MM.1S (cell line): ENCODE measurements at regions not wholly inside any gene's neighbourhood (a gene's known extent, or its start where the extent isn't known, plus 50 kb on each side); places are given as distances from the start of the nearest gene placed in this dataset.

Experiments
- DNase-seq: peaks from one replicate; pipeline ENCODE4 v3.0.0-alpha.2; 2015
- H2AFZ ChIP-seq: fragments of 300-600 bp; sonication (generic); 2 replicates; pipeline ENCODE4 v1.6.0; 2016; ENCODE audit warnings: antibody characterized with exemption, low read length
- H3F3A ChIP-seq: fragments of 300-600 bp; sonication (generic); 2 replicates; pipeline ENCODE4 v1.6.1; 2016; ENCODE audit warnings: mild to moderate bottlenecking, antibody characterized with exemption, low read length, moderate library complexity, mixed read lengths; ENCODE audit not compliant: insufficient read depth
- H3K27ac ChIP-seq: fragments of 300-600 bp; sonication (generic); 2 replicates; pipeline ENCODE4 v1.5.1; 2016; ENCODE audit warnings: mild to moderate bottlenecking, low read length
- H3K27me3 ChIP-seq: fragments of 300-600 bp; sonication (generic); replicated peaks from 2 replicates; pipeline ENCODE4 v1.6.0; 2016; ENCODE audit warnings: low read length; ENCODE audit not compliant: insufficient read depth
- H3K36me3 ChIP-seq: fragments of 300-600 bp; sonication (generic); replicated peaks from 2 replicates; pipeline ENCODE4 v1.6.1; 2016; ENCODE audit warnings: mild to moderate bottlenecking, low read length, mixed read lengths; ENCODE audit not compliant: insufficient read depth
- H3K4me1 ChIP-seq: fragments of 300-600 bp; sonication (generic); 2 replicates; pipeline ENCODE4 v1.6.1; 2016; ENCODE audit warnings: low read length, mixed read lengths
- H3K4me2 ChIP-seq: fragments of 300-600 bp; sonication (generic); 2 replicates; pipeline ENCODE4 v1.6.0; 2016; ENCODE audit warnings: low read depth, low read length
- H3K4me3 ChIP-seq: fragments of 300-600 bp; sonication (generic); 2 replicates; pipeline ENCODE4 v1.5.1; 2016; ENCODE audit warnings: low read length, mixed read lengths
- H3K79me2 ChIP-seq: fragments of 300-600 bp; sonication (generic); 2 replicates; pipeline ENCODE4 v1.6.1; 2016; ENCODE audit warnings: mixed run types, low read length, mixed read lengths
- H3K9ac ChIP-seq: fragments of 300-600 bp; sonication (generic); 2 replicates; pipeline ENCODE4 v1.6.1; 2016; ENCODE audit warnings: low read length, mixed read lengths
- H3K9me2 ChIP-seq: fragments of 300-600 bp; sonication (generic); replicated peaks from 2 replicates; pipeline ENCODE4 v1.6.1; 2016; ENCODE audit warnings: mild to moderate bottlenecking, low read length, mixed read lengths; ENCODE audit not compliant: insufficient read depth
- H3K9me3 ChIP-seq: fragments of 300-600 bp; sonication (generic); replicated peaks from 2 replicates; pipeline ENCODE4 v1.6.1; 2016; ENCODE audit warnings: mild to moderate bottlenecking, low read length, mixed read lengths; ENCODE audit not compliant: insufficient read depth
- H4K20me1 ChIP-seq: fragments of 300-600 bp; sonication (generic); 2 replicates; pipeline ENCODE4 v1.6.1; 2016; ENCODE audit warnings: mild to moderate bottlenecking, low read length, moderate library complexity, mixed read lengths; ENCODE audit not compliant: insufficient read depth
- EZH2 ChIP-seq: fragments of 300-600 bp; sonication (generic); optimal IDR thresholded peaks from 2 replicates; pipeline ENCODE3; 2017; ENCODE audit warnings: low read depth, mild to moderate bottlenecking, antibody characterized with exemption, low read length, mixed read lengths
- EZH2phosphoT487 ChIP-seq: fragments of 300-600 bp; sonication (generic); IDR thresholded peaks from 2 replicates; pipeline ENCODE4 v1.6.1; 2018; ENCODE audit warnings: antibody characterized with exemption, low read length
- TF ChIP-seq, protein P1 (sequence below): fragments of 300-600 bp; sonication (generic); IDR thresholded peaks from 2 replicates; pipeline ENCODE4 v1.5.1; 2016; ENCODE audit warnings: antibody characterized with exemption, low read length, mixed read lengths

- no peak overlapping the region for H3K9ac ChIP-seq
- H3K9me2 ChIP-seq = no peaks in the 10 kb centered on the region
- H3K79me2 ChIP-seq = no peaks in the 10 kb centered on the region
- H3K4me2 ChIP-seq = no peak overlapping the region
- H3K27me3 ChIP-seq = no peaks in the 10 kb centered on the region
- no peaks in the 10 kb centered on the region for H3K36me3 ChIP-seq
- no peak overlapping the region for H3K27ac ChIP-seq
- H3K9me3 ChIP-seq = no peaks in the 10 kb centered on the region
- TF ChIP-seq EZH2phosphoT487 = no peak
- no peak for TF ChIP-seq EZH2
- TF ChIP-seq, protein P1, sequence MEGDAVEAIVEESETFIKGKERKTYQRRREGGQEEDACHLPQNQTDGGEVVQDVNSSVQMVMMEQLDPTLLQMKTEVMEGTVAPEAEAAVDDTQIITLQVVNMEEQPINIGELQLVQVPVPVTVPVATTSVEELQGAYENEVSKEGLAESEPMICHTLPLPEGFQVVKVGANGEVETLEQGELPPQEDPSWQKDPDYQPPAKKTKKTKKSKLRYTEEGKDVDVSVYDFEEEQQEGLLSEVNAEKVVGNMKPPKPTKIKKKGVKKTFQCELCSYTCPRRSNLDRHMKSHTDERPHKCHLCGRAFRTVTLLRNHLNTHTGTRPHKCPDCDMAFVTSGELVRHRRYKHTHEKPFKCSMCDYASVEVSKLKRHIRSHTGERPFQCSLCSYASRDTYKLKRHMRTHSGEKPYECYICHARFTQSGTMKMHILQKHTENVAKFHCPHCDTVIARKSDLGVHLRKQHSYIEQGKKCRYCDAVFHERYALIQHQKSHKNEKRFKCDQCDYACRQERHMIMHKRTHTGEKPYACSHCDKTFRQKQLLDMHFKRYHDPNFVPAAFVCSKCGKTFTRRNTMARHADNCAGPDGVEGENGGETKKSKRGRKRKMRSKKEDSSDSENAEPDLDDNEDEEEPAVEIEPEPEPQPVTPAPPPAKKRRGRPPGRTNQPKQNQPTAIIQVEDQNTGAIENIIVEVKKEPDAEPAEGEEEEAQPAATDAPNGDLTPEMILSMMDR = no peak
- no peaks in the 10 kb centered on the region for H3K4me1 ChIP-seq
- H2AFZ ChIP-seq = no peak overlapping the region
- H3K4me3 ChIP-seq = no peak overlapping the region
- no peaks in the 10 kb centered on the region for H4K20me1 ChIP-seq
- no peak for DNase-seq
- no peaks in the 10 kb centered on the region for H3F3A ChIP-seq
Measured at GRCh38 chr5:32520972-32521371, 64.4 kb upstream of the SUB1 start.

- H3K79me2 ChIP-seq = no peaks in the 10 kb centered on the region
- H3K27me3 ChIP-seq = no peaks in the 10 kb centered on the region
- H3K36me3 ChIP-seq = no peaks in the 10 kb centered on the region
- DNase-seq = no peak
- no peak overlapping the region for H3K4me2 ChIP-seq
- H2AFZ ChIP-seq = no peak overlapping the region
- no peaks in the 10 kb centered on the region for H4K20me1 ChIP-seq
- H3K27ac ChIP-seq = no peak overlapping the region
- no peak overlapping the region for H3K9ac ChIP-seq
- H3K9me3 ChIP-seq = no peaks in the 10 kb centered on the region
- TF ChIP-seq EZH2 (no peak), EZH2phosphoT487 (no peak)
- TF ChIP-seq, protein P1 = no peak
- no peaks in the 10 kb centered on the region for H3F3A ChIP-seq
- H3K4me3 ChIP-seq = no peak overlapping the region
- no peaks in the 10 kb centered on the region for H3K4me1 ChIP-seq
- no peaks in the 10 kb centered on the region for H3K9me2 ChIP-seq
Measured at GRCh38 chr5:32520356-32520755, 65.0 kb upstream of the SUB1 start.

DNA sequence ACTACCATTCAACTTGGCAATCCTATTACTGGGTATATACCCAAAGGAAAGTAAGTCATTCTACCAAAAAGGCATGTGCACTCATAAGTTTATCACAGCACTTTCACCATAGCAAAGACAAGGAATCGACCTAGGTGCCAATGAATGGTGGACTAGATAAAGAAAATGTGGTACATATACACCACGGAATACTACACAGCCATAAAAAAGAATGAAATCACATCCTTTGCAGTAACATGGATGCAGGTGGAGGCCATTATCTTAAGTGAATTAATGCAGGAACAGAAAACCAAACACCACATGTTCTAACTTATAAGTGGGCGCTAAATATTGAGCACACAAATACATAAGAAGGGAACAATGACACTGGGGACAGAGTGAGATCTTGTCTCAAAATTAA lies 65.8 kb upstream of the SUB1 start:
- no peak overlapping the region for H3K4me3 ChIP-seq
- no peaks in the 10 kb centered on the region for H3K27me3 ChIP-seq
- no peak for TF ChIP-seq EZH2phosphoT487
- TF ChIP-seq EZH2 = no peak
- TF ChIP-seq, protein P1 = no peak
- no peak overlapping the region for H2AFZ ChIP-seq
- no peak overlapping the region for H3K27ac ChIP-seq
- no peaks in the 10 kb centered on the region for H4K20me1 ChIP-seq
- DNase-seq = no peak
- H3K79me2 ChIP-seq = no peaks in the 10 kb centered on the region
- no peaks in the 10 kb centered on the region for H3K9me2 ChIP-seq
- H3K4me2 ChIP-seq = no peak overlapping the region
- H3K4me1 ChIP-seq = no peaks in the 10 kb centered on the region
- no peaks in the 10 kb centered on the region for H3K9me3 ChIP-seq
- H3K36me3 ChIP-seq = no peaks in the 10 kb centered on the region
- H3F3A ChIP-seq = no peaks in the 10 kb centered on the region
- H3K9ac ChIP-seq = no peak overlapping the region
